Neuronal stem cell (in vitro differentiated cells): ENCODE measurements at regions not wholly inside any gene's neighbourhood (a gene's known extent, or its start where the extent isn't known, plus 50 kb on each side); places are given as distances from the start of the nearest gene placed in this dataset.

Experiments
- DNase-seq: peaks from one replicate; pipeline ENCODE4 v3.0.0-alpha.2; 2013; ENCODE audit warnings: low spot score
- H2AFZ ChIP-seq: one replicate; pipeline ENCODE4 v1.6.1; 2013; ENCODE audit warnings: mild to moderate bottlenecking, low read length, inconsistent platforms
- H2AK5ac ChIP-seq: 2 replicates; pipeline ENCODE4 v1.6.1; 2013; ENCODE audit warnings: low read depth, mild to moderate bottlenecking, inconsistent platforms, low read length, moderate library complexity, mixed read lengths
- H2BK120ac ChIP-seq: 2 replicates; pipeline ENCODE4 v1.6.1; 2013; ENCODE audit warnings: low read depth, mild to moderate bottlenecking, inconsistent platforms, low read length, moderate library complexity, mixed read lengths
- H2BK12ac ChIP-seq: one replicate; pipeline ENCODE4 v1.6.1; 2013; ENCODE audit warnings: low read length, inconsistent platforms
- H2BK15ac ChIP-seq: 2 replicates; pipeline ENCODE4 v1.6.1; 2013; ENCODE audit warnings: mild to moderate bottlenecking, low read length, inconsistent platforms, mixed read lengths
- H2BK5ac ChIP-seq: one replicate; pipeline ENCODE4 v1.6.1; 2013; ENCODE audit warnings: inconsistent platforms, mild to moderate bottlenecking, low read length, moderate library complexity
- H3K14ac ChIP-seq: one replicate; pipeline ENCODE4 v1.6.1; 2013; ENCODE audit warnings: low read length, inconsistent platforms
- H3K18ac ChIP-seq: 2 replicates; pipeline ENCODE4 v1.6.1; 2013; ENCODE audit warnings: low read length, inconsistent platforms
- H3K23ac ChIP-seq: 2 replicates; pipeline ENCODE4 v1.6.1; 2013; ENCODE audit warnings: low read depth, mild to moderate bottlenecking, mixed read lengths, low read length, inconsistent platforms; ENCODE audit not compliant: poor library complexity
- H3K27ac ChIP-seq: replicated peaks from 3 replicates; pipeline ENCODE4 v1.5.1; 2013; ENCODE audit warnings: low read length, inconsistent platforms
- H3K27me3 ChIP-seq, 3 experiments: 2 replicates each; pipeline ENCODE4 v1.6.1; 2013; ENCODE audit warnings: low read length in 3 of 3, mild to moderate bottlenecking in 2 of 3, inconsistent platforms in 1 of 3, low read depth in 1 of 3, mixed read lengths in 1 of 3, moderate library complexity in 1 of 3; ENCODE audit not compliant: control insufficient read depth in 3 of 3, insufficient read depth in 3 of 3
- H3K36me3 ChIP-seq, 2 donors: replicated peaks in 1 of 2; 2 replicates each; pipeline ENCODE4 v1.6.1; 2013; ENCODE audit warnings: low read length in 2 of 2; ENCODE audit not compliant: control insufficient read depth in 2 of 2, insufficient read depth in 2 of 2
- H3K4ac ChIP-seq: 2 replicates; pipeline ENCODE4 v1.6.1; 2013; ENCODE audit warnings: inconsistent platforms, mild to moderate bottlenecking, low read length, moderate library complexity
- H3K4me1 ChIP-seq, 2 donors: 1 replicate in 1 of 2; 2 replicates in 1 of 2; pipeline ENCODE4 v1.6.1; 2013; ENCODE audit warnings: low read length in 2 of 2, low read depth in 1 of 2; ENCODE audit not compliant: control insufficient read depth in 2 of 2, insufficient read depth in 1 of 2
- H3K4me2 ChIP-seq: one replicate; pipeline ENCODE4 v1.6.1; 2013; ENCODE audit warnings: mild to moderate bottlenecking, low read length, inconsistent platforms; ENCODE audit not compliant: insufficient read depth, poor library complexity, severe bottlenecking
- H3K4me3 ChIP-seq, 2 donors: 2 replicates each; pipeline ENCODE4 v1.5.1; 2013; ENCODE audit warnings: low read length in 2 of 2, mild to moderate bottlenecking in 2 of 2, inconsistent platforms in 1 of 2, moderate library complexity in 1 of 2
- H3K79me1 ChIP-seq: one replicate; pipeline ENCODE4 v1.6.1; 2013; ENCODE audit warnings: low read depth, mild to moderate bottlenecking, inconsistent platforms, low read length, moderate library complexity
- H3K9ac ChIP-seq: one replicate; pipeline ENCODE4 v1.6.1; 2013; ENCODE audit warnings: mild to moderate bottlenecking, low read depth, low read length, inconsistent platforms; ENCODE audit not compliant: poor library complexity
- H3K9me3 ChIP-seq, 2 donors: replicated peaks in 1 of 2; 2 replicates each; pipeline versions ENCODE3 to v1.6.1; 2013; ENCODE audit warnings: low read length in 2 of 2, mild to moderate bottlenecking in 2 of 2, inconsistent platforms in 1 of 2, low read depth in 1 of 2, mixed read lengths in 1 of 2, moderate library complexity in 1 of 2; ENCODE audit not compliant: control insufficient read depth in 2 of 2, insufficient read depth in 1 of 2
- H4K8ac ChIP-seq: one replicate; pipeline ENCODE4 v1.6.1; 2013; ENCODE audit warnings: low read depth, mild to moderate bottlenecking, inconsistent platforms, low read length, moderate library complexity
- H4K91ac ChIP-seq: one replicate; pipeline ENCODE4 v1.6.1; 2013; ENCODE audit warnings: low read length, low read depth, mild to moderate bottlenecking, inconsistent platforms; ENCODE audit not compliant: poor library complexity
- WGBS, 2 donors: extraction: QIAGEN DNeasy Blood & Tissue Kit; methylation state at CpG; one replicate each; pipeline ENCODE4 v1.1.7; 2013; ENCODE audit warnings: missing lambda C conversion rate in 2 of 2, mixed read lengths in 1 of 2; ENCODE audit not compliant: insufficient read length in 2 of 2, insufficient replicate concordance in 1 of 2; ENCODE audit errors: extremely low coverage in 2 of 2; 5-methylcytosine and 5-hydroxymethylcytosine counted together

DNA sequence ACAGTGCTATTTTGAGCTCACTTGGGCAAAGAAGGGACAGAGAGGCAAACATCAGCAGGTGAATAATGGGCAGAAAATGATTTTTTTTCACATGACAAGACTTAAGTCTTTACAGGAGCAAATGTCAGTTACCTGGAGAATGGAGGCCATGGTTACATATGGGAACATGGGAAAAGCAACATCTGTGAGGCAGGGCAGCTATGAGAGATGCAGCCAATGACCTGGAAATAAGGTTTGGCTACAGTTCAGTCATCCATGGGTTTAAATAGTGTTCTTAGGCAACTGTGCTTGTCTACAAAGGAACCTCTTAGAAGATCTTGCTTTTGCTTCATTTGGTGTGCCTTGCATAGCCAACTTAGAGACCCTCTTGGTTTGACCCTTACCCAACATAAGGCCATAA lies 490.2 kb upstream of the LCORL start:
- Histone ChIP-seq H2AFZ (no peak overlapping the region), H3K4me1 (peaks cover 0 to 6% of the 10 kb centered on the region in 2 donors), H3K79me1 (no peaks in the 10 kb centered on the region), H3K4ac (no peak overlapping the region), H2BK120ac (no peak overlapping the region), H3K27me3 (no peaks in the 10 kb centered on the region), H3K27ac (no peak overlapping the region), H3K4me3 (no peak overlapping the region), H3K4me2 (no peak overlapping the region), H2AK5ac (no peak overlapping the region), H3K18ac (no peak overlapping the region), H4K8ac (no peak overlapping the region), H2BK12ac (no peak overlapping the region), H3K9me3 (no peaks in the 10 kb centered on the region), H3K23ac (no peak overlapping the region), H2BK5ac (no peak overlapping the region), H3K9ac (no peak overlapping the region), H2BK15ac (no peak overlapping the region), H4K91ac (no peak overlapping the region), H3K36me3 (no peaks in the 10 kb centered on the region), H3K14ac (no peak overlapping the region)
- DNase-seq = no peak

DNA sequence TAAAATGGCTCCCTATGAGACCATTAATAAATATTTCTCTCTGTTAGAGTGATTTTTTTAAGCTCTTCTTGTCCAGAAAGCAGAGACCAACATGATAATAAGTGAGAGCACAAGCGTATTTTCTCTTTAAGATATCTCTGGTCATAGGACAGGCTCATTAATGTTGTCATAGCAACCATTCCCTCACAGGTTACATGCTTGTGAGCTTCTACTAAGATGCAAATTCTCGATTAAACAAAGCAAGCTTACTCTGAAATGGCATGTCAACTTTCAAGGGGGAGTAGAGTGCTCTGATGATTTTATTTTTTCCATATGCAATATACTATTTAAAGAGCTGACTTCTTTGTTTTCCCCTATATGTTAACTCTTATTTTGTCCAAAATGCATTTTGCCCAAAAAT lies 487.2 kb upstream of the LCORL start:
- no peak overlapping the region for H4K8ac ChIP-seq

DNA sequence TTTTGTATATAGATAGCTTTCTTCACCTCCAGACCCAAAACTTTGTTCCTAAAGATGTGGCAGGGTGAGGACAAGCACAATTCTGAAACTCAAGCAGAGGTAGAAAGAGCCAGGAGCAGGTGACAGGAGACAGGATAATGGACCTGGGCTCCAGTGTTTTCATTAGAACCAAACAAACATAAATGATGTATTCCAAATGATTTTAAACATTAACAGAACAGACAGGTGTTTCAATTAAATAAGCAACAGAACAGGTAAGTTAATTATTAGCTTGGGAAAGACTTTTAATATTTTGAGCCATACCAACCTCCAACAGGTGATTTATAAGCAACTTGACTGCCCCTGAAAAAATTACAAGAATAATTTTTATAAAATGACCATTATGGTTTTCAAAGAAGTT lies 459.4 kb upstream of the LCORL start:
- Histone ChIP-seq H3K4me1 (peaks cover 0 to 4% of the 10 kb centered on the region in 2 donors), H3K9ac (no peak overlapping the region), H3K79me1 (no peaks in the 10 kb centered on the region), H2BK12ac (no peak overlapping the region), H3K4me2 (no peak overlapping the region), H4K91ac (no peak overlapping the region), H3K36me3 (no peaks in the 10 kb centered on the region), H3K9me3 (peaks cover 2 to 8% of the 10 kb centered on the region in 2 donors), H4K8ac (no peak overlapping the region), H3K14ac (no peak overlapping the region), H2AK5ac (no peak overlapping the region), H3K18ac (no peak overlapping the region), H2BK5ac (no peak overlapping the region), H2BK15ac (no peak overlapping the region), H3K4ac (no peak overlapping the region), H3K27ac (no peak overlapping the region), H3K23ac (no peak overlapping the region), H2AFZ (no peak overlapping the region), H3K27me3 (no peaks in the 10 kb centered on the region), H3K4me3 (no peak overlapping the region), H2BK120ac (no peak overlapping the region)
- DNase-seq = no peak

More for the DNA sequence above, 487.2 kb upstream of the LCORL start:
- Histone ChIP-seq H2AFZ (no peak overlapping the region), H2BK12ac (no peak overlapping the region), H2BK120ac (no peak overlapping the region), H3K23ac (no peak overlapping the region), H3K4me1 (peaks cover 0 to 6% of the 10 kb centered on the region in 2 donors), H3K9me3 (no peaks in the 10 kb centered on the region), H3K4ac (no peak overlapping the region), H3K4me3 (no peak overlapping the region), H2AK5ac (no peak overlapping the region), H2BK5ac (no peak overlapping the region), H3K18ac (no peak overlapping the region), H3K14ac (no peak overlapping the region), H3K27ac (no peak overlapping the region), H3K9ac (no peak overlapping the region), H3K27me3 (no peaks in the 10 kb centered on the region), H3K79me1 (no peaks in the 10 kb centered on the region), H3K36me3 (no peaks in the 10 kb centered on the region), H2BK15ac (no peak overlapping the region), H3K4me2 (no peak overlapping the region), H4K91ac (no peak overlapping the region)
- no peak for DNase-seq
- WGBS, 2 donors = no CpG with 5 or more reads among the region's 2 CpGs

DNA sequence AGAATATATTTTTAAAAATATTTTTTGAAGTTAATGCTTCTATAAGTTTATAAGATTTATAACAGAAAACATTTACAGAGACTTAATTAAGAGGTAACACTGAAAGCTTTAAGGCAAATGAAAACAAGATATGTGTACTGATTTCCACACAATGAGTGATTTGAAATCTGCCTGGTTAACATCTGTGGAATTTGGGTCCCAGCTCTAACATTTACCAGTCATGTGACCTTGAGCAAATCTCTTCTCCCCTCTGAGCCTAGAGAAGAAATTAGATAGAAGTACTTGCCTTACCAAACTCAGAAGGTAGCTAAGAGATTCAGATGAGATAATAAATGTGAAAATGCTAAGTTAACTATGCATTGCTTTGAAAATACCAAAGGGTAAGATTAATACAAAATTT lies 458.8 kb upstream of the LCORL start:
- Histone ChIP-seq H4K8ac (no peak overlapping the region), H3K79me1 (no peaks in the 10 kb centered on the region), H2BK12ac (no peak overlapping the region), H2BK15ac (no peak overlapping the region), H3K18ac (no peak overlapping the region), H4K91ac (no peak overlapping the region), H3K9ac (no peak overlapping the region), H3K27me3 (no peaks in the 10 kb centered on the region), H3K4me1 (peaks cover 0 to 4% of the 10 kb centered on the region in 2 donors), H3K14ac (no peak overlapping the region), H2AK5ac (no peak overlapping the region), H2BK5ac (no peak overlapping the region), H3K23ac (no peak overlapping the region), H2AFZ (no peak overlapping the region), H3K4me3 (no peak overlapping the region), H3K27ac (no peak overlapping the region), H2BK120ac (no peak overlapping the region), H3K36me3 (no peaks in the 10 kb centered on the region), H3K4ac (no peak overlapping the region), H3K4me2 (no peak overlapping the region), H3K9me3 (peaks cover 2 to 8% of the 10 kb centered on the region in 2 donors)
- no peak for DNase-seq
